HAP-1 (cell line): ENCODE measurements at regions not wholly inside any gene's neighbourhood (a gene's known extent, or its start where the extent isn't known, plus 50 kb on each side); places are given as distances from the start of the nearest gene placed in this dataset.

Experiments
- DNase-seq, 2 experiments: peaks; one replicate each; pipeline ENCODE4 v3.0.0-alpha.2; 2016 to 2020; ENCODE audit warnings: low spot score in 2 of 2
- H3K27me3 ChIP-seq: fragments of 250-450 bp; sonication (Bioruptor Pico); 2 replicates; pipeline ENCODE4 v1.5.1; 2020; ENCODE audit warnings: low read depth, mild to moderate bottlenecking, moderate library complexity
- H3K36me3 ChIP-seq: fragments of 250-450 bp; sonication (Bioruptor Pico); replicated peaks from 2 replicates; pipeline ENCODE4 v1.5.1; 2020; ENCODE audit warnings: mild to moderate bottlenecking
- H3K4me1 ChIP-seq: fragments of 250-450 bp; sonication (Bioruptor Pico); 2 replicates; pipeline ENCODE4 v1.5.1; 2020; ENCODE audit warnings: mild to moderate bottlenecking
- H3K4me3 ChIP-seq: fragments of 250-450 bp; sonication (Bioruptor Pico); 2 replicates; pipeline ENCODE4 v1.5.1; 2020; ENCODE audit warnings: mild to moderate bottlenecking, moderate library complexity
- H3K9me3 ChIP-seq: fragments of 250-450 bp; sonication (Bioruptor Pico); 2 replicates; pipeline ENCODE4 v1.5.1; 2020; ENCODE audit warnings: mild to moderate bottlenecking, moderate library complexity
- in situ Hi-C: fragments of 300-500 bp; cut with MboI; formaldehyde crosslinking; loops from 3 replicates; pipeline ENCODE4 v1.14.3; 2020; ENCODE audit warnings: low sequenced_read_pairs, inconsistent platforms, mixed read lengths

GRCh38 chr1:2932671-2933350 is 88.5 kb upstream of the ACTRT2 start:
- H3K9me3 ChIP-seq = no peaks in the 10 kb centered on the region
- peaks cover 67% of the 10 kb centered on the region for H3K27me3 ChIP-seq
- DNase-seq = no peak
- in situ Hi-C loops = no loop called here
- no peaks in the 10 kb centered on the region for H3K36me3 ChIP-seq
- H3K4me3 ChIP-seq = no peak overlapping the region
- no peaks in the 10 kb centered on the region for H3K4me1 ChIP-seq

- Histone ChIP-seq H3K4me1 (no peaks in the 10 kb centered on the region), H3K4me3 (no peak overlapping the region), H3K9me3 (no peaks in the 10 kb centered on the region), H3K36me3 (no peaks in the 10 kb centered on the region), H3K27me3 (peaks cover 59% of the 10 kb centered on the region)
- DNase-seq = no peak
- in situ Hi-C loops = no loop called here
Observed at GRCh38 chr1:2933431-2934155, 87.7 kb upstream of the ACTRT2 start.

- in situ Hi-C loops = no loop called here
- H3K9me3 ChIP-seq = no peaks in the 10 kb centered on the region
Observed at GRCh38 chr1:2934156-2934540, 87.1 kb upstream of the ACTRT2 start.

GRCh38 chr1:2934642-2935081 is 86.6 kb upstream of the ACTRT2 start:
- in situ Hi-C loops = no loop called here
- H3K27me3 ChIP-seq = peaks cover 50% of the 10 kb centered on the region
- no peaks in the 10 kb centered on the region for H3K4me1 ChIP-seq
- no peaks in the 10 kb centered on the region for H3K9me3 ChIP-seq
- H3K36me3 ChIP-seq = no peaks in the 10 kb centered on the region
- H3K4me3 ChIP-seq = no peak overlapping the region
- no peak for DNase-seq

More at GRCh38 chr1:2934156-2934540, 87.1 kb upstream of the ACTRT2 start:
- no peak for DNase-seq
- Histone ChIP-seq H3K36me3 (no peaks in the 10 kb centered on the region), H3K27me3 (peaks cover 53% of the 10 kb centered on the region), H3K4me3 (no peak overlapping the region), H3K4me1 (no peaks in the 10 kb centered on the region)

GRCh38 chr1:2935184-2935583 is 86.1 kb upstream of the ACTRT2 start:
- no peak for DNase-seq
- Histone ChIP-seq H3K36me3 (no peaks in the 10 kb centered on the region), H3K4me1 (no peaks in the 10 kb centered on the region), H3K4me3 (no peak overlapping the region), H3K27me3 (peaks cover 46% of the 10 kb centered on the region), H3K9me3 (no peaks in the 10 kb centered on the region)
- in situ Hi-C loops = no loop called here

- peaks cover 3% of the 10 kb centered on the region; the same call in 1 of the 2 replicates for H3K9me3 ChIP-seq
- no peaks in the 10 kb centered on the region for H3K36me3 ChIP-seq
- H3K4me3 ChIP-seq = no peak overlapping the region
- in situ Hi-C loops = no loop called here
- DNase-seq = no peak
- H3K27me3 ChIP-seq = peaks cover 39% of the 10 kb centered on the region
- no peaks in the 10 kb centered on the region for H3K4me1 ChIP-seq
Observed at GRCh38 chr1:2935751-2936390, 85.4 kb upstream of the ACTRT2 start.

- peaks cover 3% of the 10 kb centered on the region; the same call in 1 of the 2 replicates for H3K9me3 ChIP-seq
- in situ Hi-C loops = no loop called here
- no peak overlapping the region for H3K4me3 ChIP-seq
- DNase-seq = no peak
- H3K36me3 ChIP-seq = no peaks in the 10 kb centered on the region
- H3K27me3 ChIP-seq = peaks cover 29% of the 10 kb centered on the region
- no peaks in the 10 kb centered on the region for H3K4me1 ChIP-seq
Observed at GRCh38 chr1:2936559-2937515, 84.4 kb upstream of the ACTRT2 start.

GRCh38 chr1:2937805-2938204 is 83.5 kb upstream of the ACTRT2 start:
- Histone ChIP-seq H3K4me3 (no peak overlapping the region), H3K36me3 (no peaks in the 10 kb centered on the region), H3K27me3 (peaks cover 20% of the 10 kb centered on the region), H3K9me3 (peaks cover 3% of the 10 kb centered on the region; the same call in 1 of the 2 replicates), H3K4me1 (no peaks in the 10 kb centered on the region)
- no peak for DNase-seq
- in situ Hi-C loops = no loop called here

- Histone ChIP-seq H3K27me3 (peaks cover 8% of the 10 kb centered on the region), H3K36me3 (no peaks in the 10 kb centered on the region), H3K4me3 (no peak overlapping the region), H3K9me3 (peaks cover 3% of the 10 kb centered on the region; the same call in 1 of the 2 replicates), H3K4me1 (no peaks in the 10 kb centered on the region)
- DNase-seq = no peak
- in situ Hi-C loops = no loop called here
Observed at GRCh38 chr1:2939041-2939552, 82.2 kb upstream of the ACTRT2 start.

- no peaks in the 10 kb centered on the region for H3K27me3 ChIP-seq
- peaks cover 3% of the 10 kb centered on the region; the same call in 1 of the 2 replicates for H3K9me3 ChIP-seq
Observed at GRCh38 chr1:2940178-2940577, 81.1 kb upstream of the ACTRT2 start.

GRCh38 chr1:2941040-2941439 is 80.2 kb upstream of the ACTRT2 start:
- DNase-seq = no peak
- no peaks in the 10 kb centered on the region for H3K36me3 ChIP-seq
- H3K4me1 ChIP-seq = no peaks in the 10 kb centered on the region
- in situ Hi-C loops = no loop called here
- peaks cover 3% of the 10 kb centered on the region; the same call in 1 of the 2 replicates for H3K9me3 ChIP-seq
- no peaks in the 10 kb centered on the region for H3K27me3 ChIP-seq
- no peak overlapping the region for H3K4me3 ChIP-seq

More at GRCh38 chr1:2940178-2940577, 81.1 kb upstream of the ACTRT2 start:
- in situ Hi-C loops = no loop called here
- H3K4me3 ChIP-seq = no peak overlapping the region
- H3K4me1 ChIP-seq = no peaks in the 10 kb centered on the region
- no peaks in the 10 kb centered on the region for H3K36me3 ChIP-seq
- DNase-seq = no peak

GRCh38 chr1:2941907-2942306 is 79.4 kb upstream of the ACTRT2 start:
- peaks cover 6% of the 10 kb centered on the region; the same call in 1 of the 2 replicates for H3K27me3 ChIP-seq
- H3K9me3 ChIP-seq = peaks cover 3% of the 10 kb centered on the region; the same call in 1 of the 2 replicates
- H3K36me3 ChIP-seq = no peaks in the 10 kb centered on the region
- no peaks in the 10 kb centered on the region for H3K4me1 ChIP-seq
- H3K4me3 ChIP-seq = no peak overlapping the region
- no peak for DNase-seq
- in situ Hi-C loops = no loop called here

- Histone ChIP-seq H3K9me3 (peaks cover 3% of the 10 kb centered on the region; the same call in 1 of the 2 replicates), H3K4me1 (no peaks in the 10 kb centered on the region), H3K27me3 (peaks cover 11% of the 10 kb centered on the region), H3K4me3 (no peak overlapping the region), H3K36me3 (no peaks in the 10 kb centered on the region)
- in situ Hi-C loops = no loop called here
- no peak for DNase-seq
Observed at GRCh38 chr1:2942410-2942809, 78.9 kb upstream of the ACTRT2 start.
